Upper lobe of left lung (tissue), 4 donors: ENCODE measurements at regions not wholly inside any gene's neighbourhood (a gene's known extent, or its start where the extent isn't known, plus 50 kb on each side); places are given as distances from the start of the nearest gene placed in this dataset.

ENCODE experiments used
- EP300 ChIP-seq, 4 donors: sonication (generic); formaldehyde crosslinking; IDR thresholded peaks; one replicate each; pipeline ENCODE4 v1.5.1; 2017; ENCODE audit warnings: antibody characterized with exemption in 4 of 4, control low read depth in 2 of 4
- POLR2A ChIP-seq, 4 donors: fragments of 450-650 bp; IDR thresholded peaks; one replicate each; pipeline ENCODE4 v1.5.1; 2016 to 2017; ENCODE audit warnings: antibody characterized with exemption in 4 of 4, mild to moderate bottlenecking in 2 of 4
- TF ChIP-seq, protein P1 (sequence below), 6 experiments: fragments of 450-650 bp in 4 of 6; fragments of 200-600 bp in 2 of 6; sonication (generic) in 2 of 6; IDR thresholded peaks; one replicate each; pipeline ENCODE4 v1.5.1; 2016 to 2019; ENCODE audit warnings: antibody characterized with exemption in 6 of 6

- TF ChIP-seq, protein P1, sequence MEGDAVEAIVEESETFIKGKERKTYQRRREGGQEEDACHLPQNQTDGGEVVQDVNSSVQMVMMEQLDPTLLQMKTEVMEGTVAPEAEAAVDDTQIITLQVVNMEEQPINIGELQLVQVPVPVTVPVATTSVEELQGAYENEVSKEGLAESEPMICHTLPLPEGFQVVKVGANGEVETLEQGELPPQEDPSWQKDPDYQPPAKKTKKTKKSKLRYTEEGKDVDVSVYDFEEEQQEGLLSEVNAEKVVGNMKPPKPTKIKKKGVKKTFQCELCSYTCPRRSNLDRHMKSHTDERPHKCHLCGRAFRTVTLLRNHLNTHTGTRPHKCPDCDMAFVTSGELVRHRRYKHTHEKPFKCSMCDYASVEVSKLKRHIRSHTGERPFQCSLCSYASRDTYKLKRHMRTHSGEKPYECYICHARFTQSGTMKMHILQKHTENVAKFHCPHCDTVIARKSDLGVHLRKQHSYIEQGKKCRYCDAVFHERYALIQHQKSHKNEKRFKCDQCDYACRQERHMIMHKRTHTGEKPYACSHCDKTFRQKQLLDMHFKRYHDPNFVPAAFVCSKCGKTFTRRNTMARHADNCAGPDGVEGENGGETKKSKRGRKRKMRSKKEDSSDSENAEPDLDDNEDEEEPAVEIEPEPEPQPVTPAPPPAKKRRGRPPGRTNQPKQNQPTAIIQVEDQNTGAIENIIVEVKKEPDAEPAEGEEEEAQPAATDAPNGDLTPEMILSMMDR (IDR thresholded peaks at IDR 0.05) = no peak
- TF ChIP-seq POLR2A (IDR thresholded peaks at IDR 0.05) (no peak), EP300 (IDR thresholded peaks at IDR 0.05) (no peak)
Observed at GRCh38 chr2:120518819-120519218, 172.9 kb downstream of the INHBB start.
